AML-193 (cell line): ENCODE measurements at regions not wholly inside any gene's neighbourhood (a gene's known extent, or its start where the extent isn't known, plus 50 kb on each side); places are given as distances from the start of the nearest gene placed in this dataset.

Experiments
- DNase-seq, 2 experiments: peaks; one replicate each; lab custom pipeline; 2025; lab: John Stamatoyannopoulos, UW

- DNase-seq, result no peak
These were observed 84.6 kb upstream of the MAX start for GRCh38 chr14:65186951-65187350.

GRCh38 chr14:65187421-65188049, 85.2 kb upstream of the MAX start:
- DNase-seq, result no peak

- no peak for DNase-seq
These were observed 88.0 kb upstream of the MAX start for GRCh38 chr14:65190312-65190711.

GRCh38 chr14:65191716-65192115, 89.4 kb upstream of the MAX start:
- no peak for DNase-seq

- DNase-seq, result no peak
These were observed 90.4 kb upstream of the MAX start for GRCh38 chr14:65192686-65193085.

GRCh38 chr14:65193916-65194590, 91.7 kb upstream of the MAX start:
- DNase-seq, result no peak

GRCh38 chr14:65195042-65195719, 92.9 kb upstream of the MAX start:
- no peak for DNase-seq

GRCh38 chr14:65198346-65198745, 96.0 kb upstream of the MAX start:
- no peak for DNase-seq

- no peak for DNase-seq
These were observed 98.1 kb upstream of the MAX start for GRCh38 chr14:65200454-65200853.

GRCh38 chr14:65203574-65203973, 101.3 kb upstream of the MAX start:
- DNase-seq, result no peak

GRCh38 chr14:65204056-65204455, 101.7 kb upstream of the MAX start:
- no peak for DNase-seq

- no peak for DNase-seq
These were observed 103.7 kb upstream of the MAX start for GRCh38 chr14:65206078-65206447.

GRCh38 chr14:65206448-65207096, 104.3 kb upstream of the MAX start:
- DNase-seq, result no peak

- no peak for DNase-seq
These were observed 106.2 kb upstream of the MAX start for GRCh38 chr14:65208548-65208947.

- peak; percentile 27 to 41 for DNase-seq
These were observed 108.0 kb upstream of the MAX start for GRCh38 chr14:65210118-65210821.

- DNase-seq, result no peak
These were observed 108.5 kb upstream of the MAX start for GRCh38 chr14:65210822-65211182.

GRCh38 chr14:65211341-65211987, 109.1 kb upstream of the MAX start:
- no peak for DNase-seq

- DNase-seq, result no peak
These were observed 111.0 kb upstream of the MAX start for GRCh38 chr14:65213316-65213715.

- no peak for DNase-seq
These were observed 112.4 kb upstream of the MAX start for GRCh38 chr14:65214741-65215140.

GRCh38 chr14:65219353-65219752, 117.0 kb upstream of the MAX start:
- no peak for DNase-seq

- DNase-seq, result peak in 1 of 2 experiments; percentile 28
These were observed 120.1 kb upstream of the MAX start for GRCh38 chr14:65222440-65222858.

GRCh38 chr14:65223636-65224035, 121.3 kb upstream of the MAX start:
- DNase-seq, result no peak
